GM19463 (cell line): ENCODE measurements at regions not wholly inside any gene's neighbourhood (a gene's known extent, or its start where the extent isn't known, plus 50 kb on each side); places are given as distances from the start of the nearest gene placed in this dataset.

Experiments
- ATAC-seq: cut with Tn5 transposase; IDR thresholded peaks from one replicate; pipeline ENCODE4 v1.9.1; 2021; ENCODE audit warnings: mild to moderate bottlenecking, moderate library complexity; ENCODE audit not compliant: unreplicated experiment

DNA sequence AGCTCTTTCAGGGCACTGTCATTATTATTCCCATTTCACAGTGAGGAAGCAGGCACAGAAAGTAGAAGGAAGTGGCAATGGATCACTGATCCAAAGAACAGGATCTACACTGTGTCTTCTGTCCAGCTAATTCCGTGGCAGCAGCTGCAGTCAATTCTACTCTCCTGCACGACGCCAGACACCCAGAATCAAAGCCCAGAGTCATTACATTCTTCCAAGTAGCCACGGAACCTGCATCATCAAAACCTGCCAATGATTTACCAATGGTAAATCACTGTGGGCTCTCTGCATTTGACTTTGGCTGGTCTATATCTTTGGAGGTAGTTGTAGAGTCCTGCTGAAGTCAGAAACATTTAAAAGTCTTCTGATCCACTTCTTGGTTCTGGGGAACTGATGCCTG is 767.7 kb downstream of the LIG4 start:
- ATAC-seq, result no peak

DNA sequence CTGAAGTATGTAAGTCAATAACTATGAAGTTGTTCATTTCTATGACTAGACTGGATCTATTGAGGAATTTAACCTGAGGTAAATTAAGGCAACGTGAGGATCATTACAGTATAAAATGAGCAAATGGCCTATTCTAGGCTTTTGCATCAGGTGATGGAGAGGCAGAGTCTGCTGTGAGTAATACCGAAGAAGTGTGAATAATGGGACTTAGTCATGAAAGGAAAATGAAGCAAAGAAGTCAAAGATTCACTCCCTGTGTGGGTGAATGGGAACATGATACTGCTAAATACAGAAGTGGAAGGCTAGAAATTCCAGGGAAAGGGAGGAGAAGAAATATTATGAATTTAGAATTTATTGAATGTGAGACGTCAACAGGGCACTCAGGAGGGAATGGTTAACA is 774.1 kb downstream of the LIG4 start:
- ATAC-seq, result no peak

DNA sequence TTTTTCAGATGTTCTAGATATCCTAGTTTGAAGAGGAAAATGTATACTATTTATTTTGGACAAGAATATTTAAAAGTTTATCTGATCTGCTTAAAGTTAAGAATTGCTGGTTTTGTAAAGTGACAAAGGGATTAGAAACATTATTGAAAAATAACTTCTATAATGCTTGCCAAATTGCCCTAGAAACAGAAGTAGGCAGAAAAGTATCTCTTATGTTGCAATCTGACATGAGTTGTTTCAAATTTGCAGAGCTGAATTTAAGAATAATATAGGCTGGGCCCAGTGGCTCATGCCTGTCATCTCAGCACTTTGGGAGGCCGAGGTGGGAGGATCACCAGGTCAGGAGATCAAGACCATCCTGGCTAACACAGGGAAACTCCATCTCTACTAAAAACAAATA is 777.1 kb downstream of the LIG4 start:
- no peak for ATAC-seq

DNA sequence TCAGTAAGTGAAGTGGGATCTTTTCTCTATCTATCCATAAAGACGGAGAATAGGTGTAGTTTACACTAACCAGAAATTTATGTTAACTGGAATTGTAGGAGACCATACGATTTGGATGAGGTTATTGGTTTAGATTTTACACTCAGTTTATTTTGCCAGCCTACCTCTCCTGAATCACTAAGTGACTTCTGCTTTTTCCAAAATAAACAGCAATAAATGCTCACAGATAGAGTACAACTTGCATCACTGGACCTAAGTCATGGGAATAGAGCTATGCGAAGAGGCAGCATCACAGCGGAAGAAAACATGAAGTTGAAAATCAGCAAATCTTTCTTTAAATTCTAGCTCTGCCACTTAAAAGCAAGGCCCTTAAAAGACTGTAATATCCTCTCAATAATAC is 781.0 kb downstream of the LIG4 start:
- ATAC-seq, result no peak

DNA sequence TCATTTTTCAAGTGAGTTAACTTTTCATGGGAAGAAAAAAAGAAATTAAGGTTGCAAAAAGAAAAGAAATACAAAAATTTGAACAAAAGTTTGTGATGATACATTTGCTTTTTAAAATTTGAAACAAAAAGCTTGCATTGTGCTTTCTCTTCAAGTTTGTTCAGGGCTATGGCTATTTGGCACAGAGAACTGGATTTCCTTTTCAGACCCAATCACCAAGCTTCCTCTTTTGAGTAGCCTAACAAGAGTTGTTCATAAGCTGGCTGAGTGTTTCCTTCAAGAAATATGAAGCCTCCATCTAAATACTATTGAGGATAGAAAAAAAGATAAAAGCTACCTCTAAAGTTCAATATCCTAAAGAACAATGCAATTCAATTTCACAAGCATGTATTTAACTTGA is 787.8 kb downstream of the LIG4 start:
- no peak for ATAC-seq

DNA sequence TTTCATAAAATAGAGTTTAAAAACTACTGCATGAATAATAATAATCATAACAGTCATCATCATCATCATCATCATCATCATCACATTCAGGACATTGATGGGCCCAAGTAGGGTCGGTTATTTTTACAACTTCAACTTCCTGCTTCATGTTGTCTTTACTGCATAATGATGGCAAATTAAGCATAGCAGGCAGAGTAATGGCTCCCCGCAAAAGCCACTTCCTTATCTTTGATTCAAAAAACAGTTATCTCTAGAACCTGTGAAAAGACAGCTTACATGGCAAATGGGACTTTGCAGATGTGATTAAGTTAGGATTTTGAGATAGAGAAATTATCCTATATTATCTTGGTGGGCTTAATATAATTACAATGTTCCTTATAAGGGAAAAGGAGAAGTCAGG is 792.9 kb downstream of the LIG4 start:
- no peak for ATAC-seq

DNA sequence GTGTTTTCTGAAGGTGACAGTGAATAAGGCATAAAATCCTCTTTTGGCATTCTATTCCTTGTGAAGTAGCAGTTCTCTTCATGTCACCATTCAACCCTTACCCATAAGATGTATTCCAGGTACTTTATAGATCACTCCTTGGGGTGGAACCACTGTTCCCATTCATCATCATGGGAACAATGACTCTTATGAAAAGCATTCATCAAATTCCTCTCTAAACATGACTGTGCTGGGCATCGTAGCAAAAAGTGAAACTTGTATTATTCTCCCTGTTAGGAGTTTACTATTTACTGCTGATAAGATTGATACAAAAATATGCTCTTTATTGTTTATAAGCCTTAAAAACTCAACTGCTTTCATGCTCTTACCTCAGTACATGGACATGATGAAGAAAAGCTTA is 793.4 kb downstream of the LIG4 start:
- ATAC-seq, result no peak

DNA sequence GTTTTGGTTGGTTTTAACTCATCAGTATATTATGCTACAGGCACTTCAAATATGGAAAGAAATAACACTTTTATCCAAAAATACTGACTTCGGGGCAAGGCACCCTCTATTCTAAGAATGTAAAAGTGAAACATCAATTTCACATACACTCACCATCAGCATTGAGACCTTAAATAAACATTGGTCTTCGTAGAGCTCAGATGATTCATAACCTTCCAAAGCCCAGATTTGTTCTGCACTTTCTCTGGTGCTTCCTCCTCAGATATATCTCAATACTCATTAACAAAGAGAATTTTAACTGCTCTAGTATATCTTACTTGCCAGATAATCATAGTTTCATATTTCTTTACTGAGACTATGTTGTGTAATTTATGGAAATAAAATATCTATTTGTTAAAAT is 794.3 kb downstream of the LIG4 start:
- no peak for ATAC-seq

DNA sequence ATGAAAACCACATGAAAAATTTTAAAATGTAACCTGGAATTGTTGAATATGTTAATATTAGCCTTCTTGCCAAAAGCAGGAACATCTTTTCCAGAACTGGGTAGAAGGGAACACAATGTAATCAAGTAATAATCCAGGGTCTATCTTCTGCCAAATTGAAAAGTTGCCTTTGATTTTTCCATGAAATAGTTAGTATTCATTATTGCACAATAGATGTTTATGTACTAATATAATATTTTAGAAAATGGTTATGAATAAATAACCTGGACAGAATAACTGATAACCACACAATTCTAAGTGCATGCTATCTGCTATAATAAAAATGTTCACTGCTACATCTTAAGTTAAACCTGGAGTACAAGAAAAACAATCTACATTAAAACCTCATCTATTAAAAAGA is 802.3 kb downstream of the LIG4 start:
- ATAC-seq, result no peak

DNA sequence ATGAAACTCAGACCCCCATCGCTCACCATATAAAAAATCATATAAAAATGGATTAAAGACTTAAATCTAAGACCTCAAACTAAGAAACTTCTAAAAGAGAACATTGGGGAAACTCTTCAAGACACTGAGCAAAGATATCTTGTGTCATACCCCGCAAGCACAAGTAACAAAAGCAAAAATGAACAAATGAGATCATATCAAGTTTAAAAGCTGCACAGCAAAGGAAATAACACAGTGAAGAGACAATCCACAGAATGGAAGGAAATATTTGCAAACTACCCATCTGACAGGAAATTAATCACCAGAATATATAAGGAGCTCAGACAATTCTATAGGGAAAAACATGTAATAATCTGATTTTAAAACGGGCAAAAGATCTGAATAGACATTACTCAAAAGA is 808.3 kb downstream of the LIG4 start:
- ATAC-seq, result no peak

DNA sequence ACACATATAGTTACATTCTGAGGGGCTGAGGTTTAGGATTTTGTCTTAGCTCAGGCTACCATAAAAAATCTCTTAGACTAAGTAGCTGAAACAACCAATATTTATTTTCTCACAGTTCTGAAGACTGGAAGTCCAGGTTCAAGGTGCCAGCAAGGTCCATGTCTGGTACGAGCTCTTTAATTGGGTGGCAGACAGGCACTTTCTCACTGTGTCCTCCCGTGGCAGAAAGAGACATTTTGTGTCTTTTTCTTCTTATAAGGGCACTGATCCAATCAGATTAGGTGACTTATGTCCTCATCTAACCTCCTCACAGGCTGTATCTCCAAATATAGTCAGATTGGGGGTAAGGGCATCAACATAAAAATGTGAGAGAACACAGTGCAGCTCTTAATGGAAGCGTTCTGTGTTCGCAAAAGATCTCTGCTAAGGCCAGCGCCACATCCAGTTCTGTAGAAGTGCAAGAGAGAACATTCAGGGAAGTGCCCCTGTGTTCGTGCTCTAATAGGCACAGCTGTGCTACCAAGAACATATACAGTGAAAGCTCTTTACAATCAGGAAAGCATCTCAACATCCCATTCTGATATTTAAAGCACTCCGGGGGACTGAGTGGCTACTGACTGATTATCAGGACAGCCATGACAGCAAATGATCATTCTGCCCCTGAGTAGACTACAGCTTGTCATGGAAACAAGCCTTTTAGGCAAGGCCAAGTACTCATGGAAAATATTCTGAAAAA is 819.2 kb downstream of the LIG4 start:
- ATAC-seq, result no peak

DNA sequence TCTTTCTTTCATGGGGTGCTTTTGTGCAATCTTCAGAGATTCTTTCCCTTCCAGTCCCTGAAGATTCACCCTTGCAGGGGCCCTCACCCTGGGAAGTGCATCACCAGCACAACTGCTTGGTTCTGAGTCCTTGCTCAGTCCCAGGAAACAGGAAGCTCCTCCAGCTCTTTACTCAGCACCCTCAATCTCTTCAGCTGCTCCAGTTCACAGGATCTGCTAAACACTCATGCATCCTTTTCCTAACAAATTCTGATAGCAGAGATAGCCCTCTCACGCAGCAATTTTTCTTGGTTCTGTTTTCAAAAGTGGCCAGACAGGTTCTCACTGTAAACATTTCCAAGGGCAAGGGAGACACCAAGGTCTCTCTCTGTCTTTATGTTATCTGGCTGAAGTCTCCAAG is 823.1 kb downstream of the LIG4 start:
- ATAC-seq, result no peak

DNA sequence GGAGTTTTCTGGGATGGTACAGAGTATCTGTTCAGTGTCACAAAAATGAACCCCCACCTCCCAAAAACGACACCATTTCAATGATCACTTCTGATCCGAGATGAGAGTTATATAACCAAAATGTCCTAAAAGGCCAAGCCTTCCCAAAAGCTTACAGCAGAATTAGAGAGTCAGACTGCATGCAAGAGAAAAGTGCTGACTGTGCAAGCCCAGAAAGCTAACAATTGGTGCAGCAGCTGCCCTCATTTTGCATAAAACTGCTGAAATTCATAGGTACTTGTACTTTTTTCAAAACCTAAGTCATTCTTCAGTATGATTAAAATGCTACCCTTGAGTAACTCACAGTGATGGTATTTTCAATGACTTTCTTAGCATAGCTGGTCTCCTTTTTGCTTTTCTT is 819.6 kb upstream of the ARGLU1 start:
- no peak for ATAC-seq

DNA sequence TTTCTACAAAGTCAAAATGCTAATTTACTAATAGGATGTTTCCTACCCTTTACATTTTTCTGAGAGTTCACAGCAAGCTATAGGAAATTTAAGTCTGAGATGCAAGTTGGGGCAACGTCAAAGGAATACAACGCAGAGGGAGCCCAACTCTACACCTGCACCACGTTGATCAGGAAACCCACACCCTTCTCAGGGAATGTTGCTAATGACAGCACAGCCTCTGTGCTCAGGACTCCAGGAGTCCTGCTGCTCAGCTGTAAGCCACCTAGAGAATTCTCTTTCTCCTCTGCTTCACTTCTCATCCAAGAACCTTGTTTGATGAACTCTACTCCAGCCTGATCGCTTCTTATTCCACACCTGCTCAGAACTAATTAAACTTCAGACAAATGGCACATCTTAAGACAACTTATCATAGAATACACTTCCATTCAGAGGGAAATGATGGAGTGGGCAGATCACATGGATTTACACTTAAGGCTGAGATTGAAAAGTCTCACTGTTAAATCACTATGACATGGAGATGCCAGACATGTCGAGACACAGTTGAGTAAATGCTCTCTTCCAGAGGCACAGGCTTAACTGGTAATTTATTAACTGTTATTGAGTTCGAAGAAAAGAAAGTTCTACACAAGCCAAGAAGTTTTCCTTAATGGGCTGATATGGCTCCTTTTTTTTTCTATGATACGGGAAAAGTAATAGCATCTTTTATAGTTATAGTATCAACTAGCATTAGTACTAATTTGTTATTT is 811.6 kb upstream of the ARGLU1 start:
- ATAC-seq, result no peak

DNA sequence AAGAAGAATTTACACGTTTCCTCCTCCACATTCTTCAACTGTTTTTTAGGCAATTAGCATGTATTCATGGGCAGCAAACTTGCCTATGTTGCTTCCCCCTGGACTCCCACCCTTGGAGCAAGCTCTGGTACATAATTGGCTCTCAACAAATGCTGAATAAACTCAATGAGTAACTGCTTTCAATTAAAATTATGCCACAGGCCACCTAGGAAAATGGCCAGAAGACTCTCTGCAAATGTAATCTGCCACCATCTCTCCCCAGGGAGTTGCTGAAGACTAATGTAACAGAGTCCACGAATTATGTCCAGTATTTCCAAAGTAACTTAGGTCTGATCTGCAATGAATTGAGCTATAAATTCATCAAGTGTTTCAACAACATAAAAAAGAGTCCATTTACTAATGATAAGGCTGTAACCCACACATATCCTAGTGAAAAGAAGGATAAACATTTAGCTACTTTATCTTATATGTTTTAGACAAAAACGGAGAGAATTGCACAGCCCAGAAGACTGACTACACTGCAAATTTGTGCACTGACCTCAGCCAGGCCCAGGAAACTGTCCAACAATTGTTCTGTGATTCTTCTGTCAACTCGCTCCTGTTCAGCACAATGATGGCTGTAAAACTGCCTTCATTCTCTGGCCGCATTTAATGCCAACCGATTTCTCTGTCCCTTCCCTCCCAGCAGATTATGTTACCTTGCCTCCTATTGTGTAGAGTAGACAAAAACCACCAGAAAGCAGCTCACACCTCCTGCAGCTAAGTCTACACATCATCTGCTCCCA is 808.6 kb upstream of the ARGLU1 start:
- ATAC-seq, result no peak

DNA sequence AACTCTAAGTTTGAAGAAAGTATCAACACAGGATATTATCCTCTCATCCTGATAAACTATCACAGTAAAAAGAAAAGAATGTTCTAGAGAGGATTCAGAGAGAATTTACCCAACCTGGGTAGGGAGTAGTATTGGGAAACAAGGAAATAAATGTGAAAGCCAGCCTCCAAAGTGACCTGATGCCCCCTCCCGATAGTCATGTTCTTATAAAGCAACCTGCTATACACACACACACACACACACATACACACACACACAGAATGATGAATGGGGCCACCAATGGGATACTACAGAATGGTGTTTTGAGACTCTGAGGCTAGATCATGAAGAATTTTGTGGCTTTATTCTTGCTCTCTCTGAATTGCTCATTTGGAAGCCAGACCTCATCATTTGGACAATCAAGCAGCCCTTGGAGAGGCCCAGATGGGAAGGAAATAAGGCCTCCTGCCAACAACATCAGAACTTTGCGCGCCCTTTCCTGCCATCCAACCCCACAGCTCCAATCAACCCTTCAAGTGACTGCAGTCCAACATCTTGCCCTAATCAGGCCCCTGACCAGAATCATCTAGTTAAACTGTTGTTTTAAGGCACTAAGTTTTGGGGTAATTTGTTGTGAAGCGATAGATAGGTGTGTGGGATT is 807.9 kb upstream of the ARGLU1 start:
- no peak for ATAC-seq

DNA sequence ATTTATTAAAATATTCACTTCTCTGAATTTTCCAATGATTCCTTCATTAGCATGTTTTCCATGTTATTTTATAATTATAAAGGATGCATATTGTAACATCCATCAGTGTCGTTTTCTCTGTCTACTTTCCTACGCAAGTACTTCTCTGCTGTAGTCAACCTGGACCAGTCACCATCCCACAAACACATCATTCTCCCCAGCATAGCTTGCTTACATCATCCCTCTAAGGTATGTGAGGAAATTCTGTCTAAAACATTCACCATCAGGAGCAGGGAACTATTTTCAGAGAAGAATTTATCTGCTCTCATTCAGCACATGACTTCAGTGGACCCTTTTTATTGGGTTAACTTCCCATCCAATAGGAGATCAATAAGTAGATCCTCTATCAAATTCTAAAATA is 806.1 kb upstream of the ARGLU1 start:
- no peak for ATAC-seq

DNA sequence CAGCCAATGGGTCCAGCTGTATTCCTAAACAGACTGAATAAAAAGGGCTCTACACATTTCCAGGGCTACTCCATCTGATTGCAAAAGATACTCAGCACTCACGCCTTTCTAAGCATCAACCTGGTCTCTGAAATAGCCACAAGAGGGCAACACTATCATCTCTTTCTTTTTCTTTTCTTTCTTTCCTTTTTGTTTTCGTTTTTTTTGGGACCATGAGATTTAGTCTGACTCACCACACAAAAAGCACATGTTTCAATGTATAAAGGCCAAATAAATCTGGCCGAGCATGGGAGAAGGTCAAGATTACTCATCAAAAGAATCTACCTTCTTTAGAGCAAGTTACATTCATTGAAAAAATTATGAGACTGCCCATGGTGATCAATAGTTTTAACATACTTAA is 805.6 kb upstream of the ARGLU1 start:
- ATAC-seq, result no peak

DNA sequence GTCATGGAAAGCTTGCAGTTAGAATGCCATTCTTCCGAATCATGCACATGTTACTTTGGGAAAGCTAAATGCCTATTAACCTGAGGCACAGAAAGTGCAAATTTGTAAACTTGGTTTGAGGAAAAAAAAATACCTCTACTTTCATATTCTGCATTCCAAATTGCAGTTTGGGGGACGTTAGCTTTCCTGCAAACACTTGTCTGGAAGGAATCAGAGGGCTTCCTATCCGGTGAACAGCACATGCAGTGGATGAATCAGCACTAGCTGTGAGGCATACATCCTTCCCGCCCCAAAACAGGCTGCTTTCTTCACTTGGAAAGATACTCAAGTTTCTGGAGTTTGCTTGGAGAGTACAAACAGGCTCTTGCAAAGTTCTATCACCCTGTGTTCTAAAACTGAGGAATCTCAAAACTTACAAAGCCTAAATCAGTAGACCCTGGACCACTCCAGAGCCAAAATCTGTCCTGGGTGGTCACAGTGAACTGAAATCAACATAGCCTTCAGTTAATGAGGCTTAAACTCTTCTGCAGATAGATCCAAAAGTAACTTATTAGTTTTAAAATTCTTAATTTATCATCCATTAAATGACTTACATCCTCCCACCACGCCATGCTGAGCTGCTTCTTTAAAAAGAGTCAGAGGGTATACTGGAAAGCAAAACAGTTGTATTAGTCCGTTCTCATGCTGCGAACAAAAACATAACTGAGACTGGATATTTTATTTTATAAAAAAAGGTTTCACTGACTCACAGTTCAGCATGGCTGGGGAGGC is 802.3 kb upstream of the ARGLU1 start:
- no peak for ATAC-seq

DNA sequence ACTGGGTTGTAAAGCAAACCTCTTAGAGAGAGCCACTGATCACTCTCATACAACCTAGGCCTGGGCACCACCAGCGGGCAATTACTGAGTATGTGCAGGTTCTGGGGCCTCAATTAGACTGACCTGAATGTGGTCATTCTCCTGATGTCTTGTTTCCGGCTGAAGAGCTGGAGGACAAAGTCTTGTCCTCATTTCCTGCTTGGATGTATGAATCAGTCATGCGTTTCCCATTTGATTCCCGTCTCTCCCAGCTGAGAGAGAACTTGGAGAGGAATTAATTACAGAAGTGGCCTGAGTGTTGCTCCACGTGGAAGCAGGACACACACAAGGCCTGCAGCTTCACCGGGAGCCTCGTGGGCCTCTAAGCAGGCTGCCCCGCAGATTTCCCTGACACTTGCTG is 799.3 kb upstream of the ARGLU1 start:
- ATAC-seq, result no peak
